SK-N-SH treated with all-trans-retinoic acid at 6 μM for 48 hours (cell line): ENCODE measurements at regions not wholly inside any gene's neighbourhood (a gene's known extent, or its start where the extent isn't known, plus 50 kb on each side); places are given as distances from the start of the nearest gene placed in this dataset.

ENCODE experiments used
- ATAC-seq: fragments of 200-7000 bp; cut with Tn5 transposase; 3 replicates; pipeline ENCODE4 v1.9.1; 2020; ENCODE audit warnings: mild to moderate bottlenecking, moderate library complexity
- ARNTL ChIP-seq: fragments of 450-650 bp; formaldehyde crosslinking; IDR thresholded peaks from 2 replicates; pipeline ENCODE4 v1.5.0; 2020; ENCODE audit warnings: low read depth, mild to moderate bottlenecking, moderate library complexity, borderline replicate concordance
- BACH2 ChIP-seq: fragments of 250-450 bp; sonication (Bioruptor Pico); IDR thresholded peaks from 2 replicates; pipeline ENCODE4 v1.9.0; 2021; ENCODE audit warnings: mild to moderate bottlenecking, borderline replicate concordance
- CSDC2 ChIP-seq: fragments of 250-450 bp; sonication (Bioruptor Pico); IDR thresholded peaks from 2 replicates; pipeline ENCODE4 v1.5.0; 2020; ENCODE audit warnings: mild to moderate bottlenecking, moderate library complexity
- ESRRG ChIP-seq: fragments of 250-450 bp; sonication (Bioruptor Pico); IDR thresholded peaks from 2 replicates; pipeline ENCODE4 v1.6.1; 2021; ENCODE audit warnings: mild to moderate bottlenecking
- GLIS3 ChIP-seq: fragments of 250-450 bp; sonication (Bioruptor Pico); IDR thresholded peaks from 2 replicates; pipeline ENCODE4 v1.5.0; 2020; ENCODE audit warnings: mild to moderate bottlenecking, moderate library complexity
- ISL1 ChIP-seq: fragments of 250-450 bp; sonication (Bioruptor Pico); IDR thresholded peaks from 2 replicates; pipeline ENCODE4 v2.1.2; 2022; ENCODE audit warnings: mild to moderate bottlenecking, moderate library complexity
- OSR1 ChIP-seq: fragments of 250-450 bp; sonication (Bioruptor Pico); IDR thresholded peaks from 2 replicates; pipeline ENCODE4 v1.8.0; 2022; ENCODE audit warnings: moderate library complexity, mild to moderate bottlenecking, inconsistent platforms
- PPARA ChIP-seq: fragments of 250-450 bp; sonication (Bioruptor Pico); IDR thresholded peaks from 2 replicates; pipeline ENCODE4 v1.5.0; 2020; ENCODE audit warnings: mild to moderate bottlenecking, borderline replicate concordance
- RARB ChIP-seq: fragments of 250-450 bp; sonication (Bioruptor Pico); IDR thresholded peaks from 2 replicates; pipeline ENCODE4 v1.8.0; 2021; ENCODE audit warnings: mild to moderate bottlenecking, moderate library complexity
- SNAI2 ChIP-seq: fragments of 250-450 bp; sonication (Bioruptor Pico); IDR thresholded peaks from 2 replicates; pipeline ENCODE4 v1.5.0; 2020; ENCODE audit warnings: mild to moderate bottlenecking, moderate library complexity
- TCF4 ChIP-seq: fragments of 250-450 bp; sonication (Bioruptor Pico); IDR thresholded peaks from 2 replicates; pipeline ENCODE4 v1.8.0; 2021; ENCODE audit warnings: mild to moderate bottlenecking, moderate library complexity, borderline replicate concordance
- ZNF565 ChIP-seq: fragments of 450-650 bp; formaldehyde crosslinking; conservative IDR thresholded peaks from 2 replicates; pipeline ENCODE4 v1.5.0; 2020; ENCODE audit warnings: low read depth, mild to moderate bottlenecking, moderate library complexity
- ZNF8 ChIP-seq: fragments of 450-650 bp; formaldehyde crosslinking; IDR thresholded peaks from 2 replicates; pipeline ENCODE4 v1.5.0; 2020; ENCODE audit warnings: mild to moderate bottlenecking, moderate library complexity
- TF ChIP-seq, protein P1 (sequence below): fragments of 250-450 bp; sonication (Bioruptor Pico); IDR thresholded peaks from 2 replicates; pipeline ENCODE4 v1.8.0; 2021; ENCODE audit warnings: low read depth, mild to moderate bottlenecking, moderate library complexity, borderline replicate concordance
- TF ChIP-seq, protein P2 (sequence below): fragments of 250-450 bp; sonication (Bioruptor Pico); IDR thresholded peaks from 2 replicates; pipeline ENCODE4 v1.5.1; 2021; ENCODE audit warnings: mild to moderate bottlenecking, moderate library complexity
- TF ChIP-seq, protein P3 (sequence below): fragments of 250-450 bp; sonication (Bioruptor Pico); IDR thresholded peaks from 2 replicates; pipeline ENCODE4 v1.8.0; 2020; ENCODE audit warnings: mild to moderate bottlenecking, moderate library complexity, borderline replicate concordance
- TF ChIP-seq, protein P4 (sequence below): fragments of 250-450 bp; sonication (Bioruptor Pico); IDR thresholded peaks from 2 replicates; pipeline ENCODE4 v1.5.0; 2020; ENCODE audit warnings: mild to moderate bottlenecking, moderate library complexity
- TF ChIP-seq, protein P5 (sequence below): fragments of 250-450 bp; sonication (Bioruptor Pico); IDR thresholded peaks from 2 replicates; pipeline ENCODE4 v1.5.1; 2020; ENCODE audit warnings: low read depth, mild to moderate bottlenecking, moderate library complexity

DNA sequence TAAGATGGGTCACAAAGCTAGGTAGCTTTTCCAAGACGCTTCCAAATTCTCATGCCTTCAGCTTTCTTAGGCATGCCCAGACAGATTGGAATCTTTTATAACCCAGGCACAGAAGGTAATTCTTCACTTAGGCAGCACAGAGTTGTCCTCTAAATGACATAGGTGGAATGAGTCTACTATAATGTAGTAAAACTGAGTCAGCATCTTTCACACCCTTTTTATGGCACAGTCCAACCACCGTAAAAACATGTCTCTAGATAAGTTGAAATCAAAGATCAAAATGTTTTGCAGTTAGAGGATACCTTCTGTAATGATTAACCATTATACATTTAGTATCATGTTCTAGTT is 128.4 kb upstream of the FAT1 start (continued):
- TF ChIP-seq, protein P1, sequence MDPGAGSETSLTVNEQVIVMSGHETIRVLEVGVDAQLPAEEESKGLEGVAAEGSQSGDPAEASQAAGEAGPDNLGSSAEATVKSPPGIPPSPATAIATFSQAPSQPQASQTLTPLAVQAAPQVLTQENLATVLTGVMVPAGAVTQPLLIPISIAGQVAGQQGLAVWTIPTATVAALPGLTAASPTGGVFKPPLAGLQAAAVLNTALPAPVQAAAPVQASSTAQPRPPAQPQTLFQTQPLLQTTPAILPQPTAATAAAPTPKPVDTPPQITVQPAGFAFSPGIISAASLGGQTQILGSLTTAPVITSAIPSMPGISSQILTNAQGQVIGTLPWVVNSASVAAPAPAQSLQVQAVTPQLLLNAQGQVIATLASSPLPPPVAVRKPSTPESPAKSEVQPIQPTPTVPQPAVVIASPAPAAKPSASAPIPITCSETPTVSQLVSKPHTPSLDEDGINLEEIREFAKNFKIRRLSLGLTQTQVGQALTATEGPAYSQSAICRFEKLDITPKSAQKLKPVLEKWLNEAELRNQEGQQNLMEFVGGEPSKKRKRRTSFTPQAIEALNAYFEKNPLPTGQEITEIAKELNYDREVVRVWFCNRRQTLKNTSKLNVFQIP (CRISPR knock-in tag) = no peak
- TF ChIP-seq PPARA (CRISPR knock-in tag) (no peak), GLIS3 (CRISPR knock-in tag) (no peak)
- TF ChIP-seq, protein P2, sequence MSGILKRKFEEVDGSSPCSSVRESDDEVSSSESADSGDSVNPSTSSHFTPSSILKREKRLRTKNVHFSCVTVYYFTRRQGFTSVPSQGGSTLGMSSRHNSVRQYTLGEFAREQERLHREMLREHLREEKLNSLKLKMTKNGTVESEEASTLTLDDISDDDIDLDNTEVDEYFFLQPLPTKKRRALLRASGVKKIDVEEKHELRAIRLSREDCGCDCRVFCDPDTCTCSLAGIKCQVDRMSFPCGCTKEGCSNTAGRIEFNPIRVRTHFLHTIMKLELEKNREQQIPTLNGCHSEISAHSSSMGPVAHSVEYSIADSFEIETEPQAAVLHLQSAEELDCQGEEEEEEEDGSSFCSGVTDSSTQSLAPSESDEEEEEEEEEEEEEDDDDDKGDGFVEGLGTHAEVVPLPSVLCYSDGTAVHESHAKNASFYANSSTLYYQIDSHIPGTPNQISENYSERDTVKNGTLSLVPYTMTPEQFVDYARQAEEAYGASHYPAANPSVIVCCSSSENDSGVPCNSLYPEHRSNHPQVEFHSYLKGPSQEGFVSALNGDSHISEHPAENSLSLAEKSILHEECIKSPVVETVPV = no peak

DNA sequence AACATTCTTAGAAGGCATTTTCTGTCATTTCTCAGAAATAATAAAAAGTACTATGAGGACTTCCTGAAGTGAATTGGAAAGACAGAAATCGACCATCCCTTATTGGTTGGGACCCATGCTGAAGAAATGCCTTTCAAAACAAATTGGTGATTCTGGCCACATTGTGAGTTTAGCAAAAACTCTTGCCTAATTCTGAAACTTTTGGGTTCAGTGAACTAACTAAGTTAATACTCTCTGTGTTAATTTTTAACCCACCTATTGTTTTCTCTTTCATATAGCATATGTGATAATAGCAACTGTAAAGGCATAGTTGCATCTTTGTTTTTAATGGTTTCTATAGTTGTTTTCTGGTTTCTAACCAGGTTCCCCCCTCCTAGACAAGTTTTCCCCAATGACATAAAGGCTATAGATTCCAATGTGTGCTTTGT is 129.3 kb upstream of the FAT1 start:
- ATAC-seq = no peak

More for the DNA sequence above, 129.3 kb upstream of the FAT1 start:
- TF ChIP-seq OSR1 (no peak), TCF4 (no peak), BACH2 (CRISPR knock-in tag) (no peak), SNAI2 (CRISPR knock-in tag) (no peak), ZNF565 (CRISPR knock-in tag) (no peak), ESRRG (no peak), GLIS3 (CRISPR knock-in tag) (no peak), RARB (CRISPR knock-in tag) (no peak), PPARA (CRISPR knock-in tag) (no peak), ISL1 (CRISPR knock-in tag) (no peak), ARNTL (CRISPR knock-in tag) (no peak), CSDC2 (CRISPR knock-in tag) (no peak), ZNF8 (CRISPR knock-in tag) (no peak)
- TF ChIP-seq, protein P3, sequence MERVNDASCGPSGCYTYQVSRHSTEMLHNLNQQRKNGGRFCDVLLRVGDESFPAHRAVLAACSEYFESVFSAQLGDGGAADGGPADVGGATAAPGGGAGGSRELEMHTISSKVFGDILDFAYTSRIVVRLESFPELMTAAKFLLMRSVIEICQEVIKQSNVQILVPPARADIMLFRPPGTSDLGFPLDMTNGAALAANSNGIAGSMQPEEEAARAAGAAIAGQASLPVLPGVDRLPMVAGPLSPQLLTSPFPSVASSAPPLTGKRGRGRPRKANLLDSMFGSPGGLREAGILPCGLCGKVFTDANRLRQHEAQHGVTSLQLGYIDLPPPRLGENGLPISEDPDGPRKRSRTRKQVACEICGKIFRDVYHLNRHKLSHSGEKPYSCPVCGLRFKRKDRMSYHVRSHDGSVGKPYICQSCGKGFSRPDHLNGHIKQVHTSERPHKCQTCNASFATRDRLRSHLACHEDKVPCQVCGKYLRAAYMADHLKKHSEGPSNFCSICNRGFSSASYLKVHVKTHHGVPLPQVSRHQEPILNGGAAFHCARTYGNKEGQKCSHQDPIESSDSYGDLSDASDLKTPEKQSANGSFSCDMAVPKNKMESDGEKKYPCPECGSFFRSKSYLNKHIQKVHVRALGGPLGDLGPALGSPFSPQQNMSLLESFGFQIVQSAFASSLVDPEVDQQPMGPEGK (CRISPR knock-in tag) = no peak
- TF ChIP-seq, protein P2 = no peak
- TF ChIP-seq, protein P4, sequence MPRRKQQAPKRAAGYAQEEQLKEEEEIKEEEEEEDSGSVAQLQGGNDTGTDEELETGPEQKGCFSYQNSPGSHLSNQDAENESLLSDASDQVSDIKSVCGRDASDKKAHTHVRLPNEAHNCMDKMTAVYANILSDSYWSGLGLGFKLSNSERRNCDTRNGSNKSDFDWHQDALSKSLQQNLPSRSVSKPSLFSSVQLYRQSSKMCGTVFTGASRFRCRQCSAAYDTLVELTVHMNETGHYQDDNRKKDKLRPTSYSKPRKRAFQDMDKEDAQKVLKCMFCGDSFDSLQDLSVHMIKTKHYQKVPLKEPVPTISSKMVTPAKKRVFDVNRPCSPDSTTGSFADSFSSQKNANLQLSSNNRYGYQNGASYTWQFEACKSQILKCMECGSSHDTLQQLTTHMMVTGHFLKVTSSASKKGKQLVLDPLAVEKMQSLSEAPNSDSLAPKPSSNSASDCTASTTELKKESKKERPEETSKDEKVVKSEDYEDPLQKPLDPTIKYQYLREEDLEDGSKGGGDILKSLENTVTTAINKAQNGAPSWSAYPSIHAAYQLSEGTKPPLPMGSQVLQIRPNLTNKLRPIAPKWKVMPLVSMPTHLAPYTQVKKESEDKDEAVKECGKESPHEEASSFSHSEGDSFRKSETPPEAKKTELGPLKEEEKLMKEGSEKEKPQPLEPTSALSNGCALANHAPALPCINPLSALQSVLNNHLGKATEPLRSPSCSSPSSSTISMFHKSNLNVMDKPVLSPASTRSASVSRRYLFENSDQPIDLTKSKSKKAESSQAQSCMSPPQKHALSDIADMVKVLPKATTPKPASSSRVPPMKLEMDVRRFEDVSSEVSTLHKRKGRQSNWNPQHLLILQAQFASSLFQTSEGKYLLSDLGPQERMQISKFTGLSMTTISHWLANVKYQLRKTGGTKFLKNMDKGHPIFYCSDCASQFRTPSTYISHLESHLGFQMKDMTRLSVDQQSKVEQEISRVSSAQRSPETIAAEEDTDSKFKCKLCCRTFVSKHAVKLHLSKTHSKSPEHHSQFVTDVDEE (CRISPR knock-in tag) = no peak
- TF ChIP-seq, protein P5, sequence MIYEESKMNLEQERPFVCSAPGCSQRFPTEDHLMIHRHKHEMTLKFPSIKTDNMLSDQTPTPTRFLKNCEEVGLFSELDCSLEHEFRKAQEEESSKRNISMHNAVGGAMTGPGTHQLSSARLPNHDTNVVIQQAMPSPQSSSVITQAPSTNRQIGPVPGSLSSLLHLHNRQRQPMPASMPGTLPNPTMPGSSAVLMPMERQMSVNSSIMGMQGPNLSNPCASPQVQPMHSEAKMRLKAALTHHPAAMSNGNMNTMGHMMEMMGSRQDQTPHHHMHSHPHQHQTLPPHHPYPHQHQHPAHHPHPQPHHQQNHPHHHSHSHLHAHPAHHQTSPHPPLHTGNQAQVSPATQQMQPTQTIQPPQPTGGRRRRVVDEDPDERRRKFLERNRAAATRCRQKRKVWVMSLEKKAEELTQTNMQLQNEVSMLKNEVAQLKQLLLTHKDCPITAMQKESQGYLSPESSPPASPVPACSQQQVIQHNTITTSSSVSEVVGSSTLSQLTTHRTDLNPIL (CRISPR knock-in tag) = no peak
- TF ChIP-seq, protein P1 (CRISPR knock-in tag) = no peak
